ENCODE measurements at regions not wholly inside any gene's neighbourhood (a gene's known extent, or its start where the extent isn't known, plus 50 kb on each side); places are given as distances from the start of the nearest gene placed in this dataset.
"Not testable (repeated sequence)": the region's sequence is repeated elsewhere in the genome, so short reads cannot be mapped to it uniquely, and the experiment has no call there.

DNA sequence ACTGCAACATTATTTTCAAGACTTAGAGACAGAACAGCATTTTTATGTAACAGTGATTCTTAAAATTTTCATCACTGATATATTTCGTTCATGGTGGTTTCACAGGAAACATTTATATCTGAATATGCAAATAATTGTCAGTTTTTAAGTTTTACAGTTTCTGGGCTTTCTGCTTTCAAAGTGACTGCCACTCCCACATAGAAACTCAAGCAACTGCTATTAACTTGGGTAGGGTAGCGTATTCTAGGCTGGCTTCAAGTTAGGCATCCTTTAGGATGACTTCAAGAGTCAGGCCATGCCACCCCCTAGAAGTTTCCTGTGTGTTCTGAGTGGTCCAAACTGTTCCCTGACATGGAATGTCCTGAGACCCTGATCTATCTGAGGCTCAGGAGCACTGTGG lies 123.6 kb upstream of the TSPAN8 start:
- Histone ChIP-seq H3K36me3 (no peaks in the 10 kb centered on the region), H3K4me3 (no peak overlapping the region), H3K27me3 (no peaks in the 10 kb centered on the region), H3K27ac (no peak overlapping the region), H3K9me3 (no peaks in the 10 kb centered on the region), H3K4me1 (no peaks in the 10 kb centered on the region)
- no peak for DNase-seq
- TF ChIP-seq, protein P1, sequence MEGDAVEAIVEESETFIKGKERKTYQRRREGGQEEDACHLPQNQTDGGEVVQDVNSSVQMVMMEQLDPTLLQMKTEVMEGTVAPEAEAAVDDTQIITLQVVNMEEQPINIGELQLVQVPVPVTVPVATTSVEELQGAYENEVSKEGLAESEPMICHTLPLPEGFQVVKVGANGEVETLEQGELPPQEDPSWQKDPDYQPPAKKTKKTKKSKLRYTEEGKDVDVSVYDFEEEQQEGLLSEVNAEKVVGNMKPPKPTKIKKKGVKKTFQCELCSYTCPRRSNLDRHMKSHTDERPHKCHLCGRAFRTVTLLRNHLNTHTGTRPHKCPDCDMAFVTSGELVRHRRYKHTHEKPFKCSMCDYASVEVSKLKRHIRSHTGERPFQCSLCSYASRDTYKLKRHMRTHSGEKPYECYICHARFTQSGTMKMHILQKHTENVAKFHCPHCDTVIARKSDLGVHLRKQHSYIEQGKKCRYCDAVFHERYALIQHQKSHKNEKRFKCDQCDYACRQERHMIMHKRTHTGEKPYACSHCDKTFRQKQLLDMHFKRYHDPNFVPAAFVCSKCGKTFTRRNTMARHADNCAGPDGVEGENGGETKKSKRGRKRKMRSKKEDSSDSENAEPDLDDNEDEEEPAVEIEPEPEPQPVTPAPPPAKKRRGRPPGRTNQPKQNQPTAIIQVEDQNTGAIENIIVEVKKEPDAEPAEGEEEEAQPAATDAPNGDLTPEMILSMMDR (IDR thresholded peaks at IDR 0.05): no peak
- TF ChIP-seq POLR2A (IDR thresholded peaks at IDR 0.05): no peak

DNA sequence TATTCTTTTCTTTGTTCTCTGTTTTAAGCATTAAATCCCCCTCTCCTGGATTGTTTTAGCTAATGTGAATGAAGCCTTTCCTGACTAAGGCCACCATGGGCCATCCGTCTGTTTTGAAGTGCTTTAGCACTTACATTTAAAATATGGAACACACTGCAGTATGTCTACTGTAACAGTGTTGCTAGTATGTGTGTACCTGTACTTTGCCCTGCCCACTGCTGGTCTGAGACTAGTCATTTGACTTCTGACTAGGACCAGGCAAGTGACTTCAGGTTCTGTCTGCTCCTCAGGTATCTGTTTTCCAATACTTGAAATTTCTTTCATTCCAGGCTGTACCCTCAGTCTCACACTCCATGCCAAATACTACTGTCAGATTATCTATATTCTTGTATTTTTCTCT lies 120.1 kb upstream of the TSPAN8 start:
- Histone ChIP-seq H3K9me3 (no peaks in the 10 kb centered on the region), H3K27me3 (no peaks in the 10 kb centered on the region), H3K36me3 (no peaks in the 10 kb centered on the region), H3K27ac (no peak overlapping the region), H3K4me1 (no peaks in the 10 kb centered on the region), H3K4me3 (no peak overlapping the region)
- TF ChIP-seq, protein P1 (IDR thresholded peaks at IDR 0.05): no peak
- TF ChIP-seq POLR2A (IDR thresholded peaks at IDR 0.05): no peak
- no peak for DNase-seq

DNA sequence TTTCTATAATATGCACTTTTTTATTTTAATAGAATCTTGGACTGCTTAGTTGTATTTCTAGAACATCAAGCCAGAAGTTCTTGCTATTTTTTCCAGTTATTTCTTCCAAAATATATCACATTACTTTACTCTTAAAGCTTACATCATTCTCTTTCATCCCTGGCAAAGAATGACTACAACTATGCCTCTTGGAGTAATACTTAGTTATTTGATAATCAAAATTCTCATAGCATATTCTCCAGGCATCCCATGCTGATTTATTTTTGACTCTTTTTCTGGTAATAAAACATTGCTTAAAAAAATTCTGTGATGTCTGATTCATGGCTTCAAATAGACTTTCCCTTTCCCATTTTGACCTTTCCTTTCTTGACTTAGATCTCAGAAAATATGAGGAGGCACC lies 118.7 kb upstream of the TSPAN8 start:
- no peak overlapping the region for H3K27ac ChIP-seq
- no peak for DNase-seq
- H3K4me3 ChIP-seq: no peak overlapping the region
- H3K9me3 ChIP-seq: no peaks in the 10 kb centered on the region
- TF ChIP-seq POLR2A (IDR thresholded peaks at IDR 0.05): no peak
- TF ChIP-seq, protein P1 (IDR thresholded peaks at IDR 0.05): no peak
- no peaks in the 10 kb centered on the region for H3K4me1 ChIP-seq
- H3K36me3 ChIP-seq: no peaks in the 10 kb centered on the region
- no peaks in the 10 kb centered on the region for H3K27me3 ChIP-seq

DNA sequence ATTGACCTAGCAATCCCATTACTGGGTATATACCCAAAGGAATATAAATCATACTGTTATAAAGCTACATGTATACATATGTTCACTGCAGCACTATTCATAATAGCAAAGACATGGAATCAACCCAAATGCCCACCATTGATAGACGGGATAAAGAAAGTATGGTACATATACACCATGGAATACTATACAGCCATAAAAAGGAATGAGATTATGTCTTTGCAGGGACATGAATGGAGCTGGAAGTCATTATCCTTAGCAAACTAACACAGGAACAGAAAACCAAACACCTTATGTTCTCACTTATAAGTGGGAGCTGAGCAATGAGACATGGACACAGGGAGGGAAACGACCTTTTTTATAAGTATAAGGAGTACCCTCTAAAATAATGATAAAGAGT lies 113.0 kb upstream of the TSPAN8 start:
- DNase-seq, H3K4me1 ChIP-seq, H3K36me3 ChIP-seq, H3K27me3 ChIP-seq, H3K27ac ChIP-seq, H3K4me3 ChIP-seq, H3K9me3 ChIP-seq: not testable (repeated sequence)

DNA sequence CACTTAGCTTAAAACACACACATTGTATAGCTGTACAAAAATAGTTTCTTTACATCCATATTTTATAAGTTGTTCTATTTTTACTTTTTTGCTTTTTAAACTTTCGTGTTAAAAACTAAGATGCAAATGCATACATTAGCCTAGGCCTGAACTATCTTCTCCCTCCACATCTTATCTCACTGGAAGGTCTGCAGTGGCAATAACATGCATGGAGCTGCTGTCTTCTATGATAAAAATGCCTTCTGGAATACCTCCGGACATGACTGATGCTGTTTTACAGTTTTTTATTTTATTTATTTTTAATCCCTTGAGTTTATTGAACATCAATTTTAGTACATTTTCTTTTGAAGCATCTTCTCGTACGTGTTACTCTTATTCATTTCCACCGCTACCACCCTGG lies 112.3 kb upstream of the TSPAN8 start:
- TF ChIP-seq POLR2A (IDR thresholded peaks at IDR 0.05): no peak
- TF ChIP-seq, protein P1 (IDR thresholded peaks at IDR 0.05): no peak
- no peaks in the 10 kb centered on the region for H3K27me3 ChIP-seq
- H3K9me3 ChIP-seq: no peaks in the 10 kb centered on the region
- H3K4me3 ChIP-seq: no peak overlapping the region
- no peak overlapping the region for H3K27ac ChIP-seq
- H3K36me3 ChIP-seq: no peaks in the 10 kb centered on the region
- H3K4me1 ChIP-seq: no peaks in the 10 kb centered on the region
- no peak for DNase-seq

DNA sequence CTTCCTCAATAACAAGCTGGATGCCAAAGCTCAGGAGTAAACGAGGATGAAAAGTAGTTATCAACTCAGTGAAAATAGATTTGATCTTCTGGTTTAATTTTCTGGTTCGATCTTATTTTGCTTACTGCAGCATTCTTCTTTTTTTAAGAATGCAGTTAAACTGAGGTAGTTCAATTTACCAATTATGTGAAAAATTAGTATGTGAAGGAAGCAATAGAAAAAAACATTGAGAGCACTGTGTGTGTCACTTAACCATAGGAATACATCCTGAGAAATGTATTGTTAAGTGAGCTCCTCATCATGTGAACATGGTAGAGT lies 111.4 kb upstream of the TSPAN8 start:
- TF ChIP-seq, protein P1 (IDR thresholded peaks at IDR 0.05): no peak
- TF ChIP-seq POLR2A (IDR thresholded peaks at IDR 0.05): no peak
- Histone ChIP-seq H3K9me3 (no peaks in the 10 kb centered on the region), H3K27me3 (no peaks in the 10 kb centered on the region), H3K4me1 (no peaks in the 10 kb centered on the region), H3K4me3 (no peak overlapping the region), H3K36me3 (no peaks in the 10 kb centered on the region), H3K27ac (no peak overlapping the region)
- DNase-seq: no peak

Data from Peyer's patch (tissue), 4 donors.